Activated CD8-positive, alpha-beta memory T cell treated with anti-CD3 and anti-CD28 coated beads, Interleukin-2, amount 50 U/mL, for 4 hours (primary cell): ENCODE measurements at regions not wholly inside any gene's neighbourhood (a gene's known extent, or its start where the extent isn't known, plus 50 kb on each side); places are given as distances from the start of the nearest gene placed in this dataset.

Experiments
- DNase-seq: peaks from one replicate; pipeline ENCODE4 v3.0.0-alpha.2; 2020

GRCh38 chr5:107213025-107213424 is 457.7 kb downstream of the EFNA5 start:
- DNase-seq, result no peak

GRCh38 chr5:107211630-107212029 is 459.1 kb downstream of the EFNA5 start:
- DNase-seq, result no peak

DNA sequence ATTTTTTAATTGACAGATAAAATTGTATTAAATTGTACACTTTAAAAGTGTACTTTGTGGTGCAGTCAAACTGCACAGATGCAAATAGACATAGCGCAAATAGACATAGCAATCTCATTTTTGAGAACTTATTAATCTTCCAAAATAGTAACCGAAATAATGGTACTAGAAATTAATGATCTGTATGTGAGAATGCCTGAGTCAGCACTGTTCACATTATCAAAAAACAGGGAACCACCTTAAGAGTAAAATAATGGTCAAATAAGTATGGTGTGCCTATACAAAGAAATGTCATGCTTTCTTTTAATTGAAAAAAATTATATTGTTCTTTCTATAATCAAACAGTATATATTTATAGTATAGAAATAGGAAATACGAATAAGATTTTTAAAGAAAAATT is 461.9 kb downstream of the EFNA5 start:
- no peak for DNase-seq

- no peak for DNase-seq
These were observed 466.3 kb downstream of the EFNA5 start for GRCh38 chr5:107204413-107204812.

DNA sequence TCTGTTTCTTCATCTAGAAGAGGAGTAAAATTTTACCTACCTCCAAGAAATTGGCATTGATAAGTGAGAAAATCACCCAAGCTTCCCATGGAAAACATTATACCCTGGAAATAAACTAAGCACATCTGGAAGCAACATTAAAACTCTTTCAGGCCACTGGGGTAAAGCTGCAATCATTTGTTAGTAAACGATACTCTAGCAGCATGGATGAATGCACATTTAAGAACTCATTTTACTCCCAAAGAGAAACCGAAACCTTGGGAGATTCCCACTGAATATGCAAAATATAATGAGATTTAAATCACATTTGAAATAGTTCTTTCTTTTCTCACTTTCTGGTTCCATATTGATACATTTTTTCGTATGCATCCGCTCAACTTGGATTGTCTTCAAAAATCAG is 467.5 kb downstream of the EFNA5 start:
- no peak for DNase-seq

- DNase-seq, result no peak
These were observed 471.0 kb downstream of the EFNA5 start for GRCh38 chr5:107199756-107200155.

GRCh38 chr5:107196500-107197059 is 474.2 kb downstream of the EFNA5 start:
- DNase-seq, result no peak

- no peak for DNase-seq
These were observed 474.8 kb downstream of the EFNA5 start for GRCh38 chr5:107195890-107196395.

DNA sequence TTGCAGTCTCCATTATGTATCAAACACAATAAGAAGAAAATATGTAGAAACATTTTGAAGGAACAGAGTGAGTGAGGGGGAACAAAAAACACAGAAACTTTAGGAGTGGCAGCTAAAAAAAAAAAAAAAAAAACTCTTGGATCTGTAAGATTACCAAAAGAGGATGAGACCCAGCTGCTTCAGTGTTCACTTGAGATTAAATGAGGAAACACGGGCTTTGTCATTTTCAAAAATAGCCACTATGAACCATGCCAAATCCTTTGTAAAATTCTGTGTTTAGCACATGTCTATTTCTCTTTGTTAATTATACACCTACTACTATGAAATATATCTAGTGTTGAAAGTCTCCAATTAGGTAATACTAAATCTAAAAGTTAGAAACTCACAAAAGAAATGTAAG is 485.9 kb downstream of the EFNA5 start:
- DNase-seq, result no peak

GRCh38 chr5:107184066-107184465 is 486.7 kb downstream of the EFNA5 start:
- DNase-seq, result no peak

GRCh38 chr5:107170620-107171019 is 500.1 kb downstream of the EFNA5 start:
- no peak for DNase-seq

DNA sequence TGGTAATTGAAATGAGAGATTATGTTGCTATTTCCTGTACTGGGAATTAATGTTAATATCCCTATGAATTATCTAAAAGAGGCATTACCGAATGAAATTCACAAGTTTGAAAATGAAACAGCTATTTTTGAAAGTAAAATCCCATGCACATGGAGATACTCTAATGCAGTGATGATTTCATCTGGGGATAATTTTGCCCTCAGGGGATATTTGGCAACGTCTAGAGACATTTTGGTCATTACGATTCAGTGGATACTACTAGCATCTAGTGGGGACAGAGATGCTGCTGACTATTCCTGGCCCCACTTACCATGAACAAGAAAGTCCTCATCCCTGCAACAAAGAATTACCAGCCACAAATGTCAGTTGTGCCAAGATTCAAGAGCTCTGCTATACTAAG is 500.9 kb downstream of the EFNA5 start:
- DNase-seq, result no peak

DNA sequence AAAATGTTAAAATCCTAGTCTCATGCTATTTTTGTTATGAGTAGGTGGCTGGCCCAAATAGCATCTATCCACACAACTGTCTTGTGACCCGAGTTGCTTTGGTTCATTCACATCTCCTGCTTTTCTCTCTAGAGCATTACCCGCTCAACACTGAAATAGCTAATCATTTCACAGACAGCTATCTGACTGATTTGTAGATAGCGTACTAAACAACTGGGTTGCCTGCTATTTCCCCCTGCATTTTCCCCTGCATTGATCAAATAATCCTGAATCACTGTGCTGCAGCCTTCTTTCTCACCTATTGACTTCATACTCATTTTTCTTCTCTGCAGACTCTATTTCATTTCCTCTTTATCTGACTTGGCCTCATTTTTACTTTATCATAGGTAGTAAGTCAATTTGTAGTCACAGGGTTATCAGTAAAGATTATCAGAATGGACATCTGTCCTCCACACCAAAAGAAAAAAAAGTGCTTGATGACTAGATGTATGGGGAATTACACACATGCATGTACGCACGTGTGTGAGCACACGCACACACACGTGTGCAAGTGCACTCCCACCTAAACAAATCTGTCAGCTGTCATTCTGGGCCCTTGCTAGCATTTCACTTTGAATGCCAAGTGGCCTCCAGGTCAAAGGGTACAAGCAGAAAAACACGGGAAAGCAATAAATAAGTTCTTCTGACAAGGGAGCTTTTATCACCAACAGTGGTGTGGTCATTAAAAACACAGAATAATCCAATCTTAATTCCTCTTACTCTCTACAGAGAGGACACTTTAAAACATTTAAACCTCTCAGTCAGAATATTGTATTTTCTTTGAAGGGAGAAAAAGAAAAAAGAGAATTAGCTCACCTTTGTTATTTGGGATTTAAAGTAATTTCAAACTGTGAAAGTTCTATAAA is 501.6 kb downstream of the EFNA5 start:
- no peak for DNase-seq

DNA sequence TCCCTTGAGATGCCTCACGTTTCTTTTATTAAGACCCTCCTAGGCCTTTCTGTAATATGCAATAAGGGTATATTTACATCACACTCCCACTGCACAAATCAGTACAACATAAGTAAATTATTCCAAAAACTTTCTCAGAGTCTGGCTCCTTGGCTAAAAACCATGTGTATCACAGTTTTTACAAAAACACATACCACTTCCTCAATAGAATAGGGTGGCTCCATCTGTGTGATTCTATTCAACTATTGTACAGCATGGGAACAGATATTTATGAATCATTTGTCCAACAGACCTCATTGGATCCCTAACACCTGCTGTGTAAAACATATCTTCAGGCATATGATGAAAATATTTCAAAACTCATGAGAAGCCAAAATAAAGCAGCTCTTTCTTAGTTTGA is 502.7 kb downstream of the EFNA5 start:
- DNase-seq, result no peak

DNA sequence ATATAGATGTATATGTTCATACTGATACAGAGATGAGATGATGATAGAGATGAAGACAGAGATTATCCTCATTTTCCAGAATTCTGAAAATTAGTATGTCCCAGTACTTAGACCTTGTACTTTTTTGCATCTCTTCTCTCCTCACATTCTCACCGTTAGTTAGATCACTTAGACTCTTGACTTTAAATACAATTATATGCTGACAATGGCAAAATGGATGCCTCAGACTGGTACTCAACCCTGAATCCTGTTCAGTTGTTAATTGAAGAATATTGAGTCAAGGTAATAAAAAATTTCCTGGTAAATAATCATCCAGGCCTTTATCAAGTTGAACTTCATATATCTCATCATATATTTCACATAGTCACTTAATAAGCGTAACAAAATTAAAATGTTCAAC is 505.4 kb downstream of the EFNA5 start:
- DNase-seq, result no peak

DNA sequence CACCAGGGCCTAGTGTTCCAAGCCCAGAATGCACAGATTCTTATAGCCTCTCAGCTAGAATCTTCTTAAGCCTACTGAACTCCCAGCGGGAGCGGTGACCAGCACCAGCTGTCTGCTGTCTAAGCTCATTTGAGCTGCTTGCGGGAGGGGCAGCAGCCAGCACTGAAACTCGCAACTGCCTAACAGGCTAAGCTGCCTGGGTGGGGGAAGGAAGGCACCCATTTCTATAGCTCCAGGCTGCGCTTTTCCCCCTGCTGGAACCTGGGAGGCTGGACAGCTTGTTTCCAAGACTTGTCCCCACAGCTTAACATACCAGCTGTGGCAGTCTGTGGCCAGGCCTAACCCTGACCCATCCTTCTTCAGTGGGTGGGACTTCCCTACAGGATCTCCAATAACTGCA is 512.9 kb downstream of the EFNA5 start:
- DNase-seq, result no peak

GRCh38 chr5:107155707-107156106 is 515.0 kb downstream of the EFNA5 start:
- no peak for DNase-seq

DNA sequence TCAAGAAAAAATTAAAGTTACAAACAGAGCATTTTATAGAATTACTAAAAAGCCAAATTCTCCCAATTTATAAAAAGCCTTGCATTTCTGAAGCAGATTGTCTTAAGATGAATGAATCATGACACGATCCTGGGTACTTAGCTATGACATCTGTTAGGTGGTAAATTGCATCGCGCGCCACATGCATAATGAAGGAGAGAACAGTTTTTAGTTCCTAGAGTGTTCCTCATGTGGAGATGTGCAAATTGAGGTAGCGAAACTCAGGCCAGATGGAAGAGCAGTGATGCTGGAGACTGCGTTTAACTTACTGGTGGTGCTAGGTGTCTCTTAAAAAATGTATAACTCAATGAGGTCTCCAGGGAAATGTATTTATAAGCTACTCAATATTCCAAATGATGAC is 516.1 kb downstream of the EFNA5 start:
- no peak for DNase-seq

- no peak for DNase-seq
These were observed 517.5 kb downstream of the EFNA5 start for GRCh38 chr5:107153283-107153682.

- DNase-seq, result no peak
These were observed 521.3 kb downstream of the EFNA5 start for GRCh38 chr5:107149243-107150005.

DNA sequence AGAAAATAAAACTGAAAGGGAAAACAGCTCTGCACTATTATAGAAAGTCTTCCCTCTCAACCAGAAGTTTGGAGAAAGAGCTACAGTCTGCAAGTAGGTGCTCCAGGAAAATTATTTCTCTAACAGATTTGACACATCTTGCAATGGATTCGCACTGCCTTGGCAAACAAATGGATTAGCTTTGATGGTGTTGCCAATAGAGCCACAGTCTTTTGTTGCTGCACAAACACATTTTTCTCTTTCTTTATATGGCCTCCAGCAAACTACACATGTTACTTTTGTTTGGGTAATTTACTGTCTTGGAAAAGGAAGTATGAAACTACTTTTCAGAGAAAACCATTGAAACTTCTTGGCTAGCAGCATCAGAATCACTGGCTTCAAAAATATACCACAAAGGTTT is 523.1 kb downstream of the EFNA5 start:
- DNase-seq, result no peak

DNA sequence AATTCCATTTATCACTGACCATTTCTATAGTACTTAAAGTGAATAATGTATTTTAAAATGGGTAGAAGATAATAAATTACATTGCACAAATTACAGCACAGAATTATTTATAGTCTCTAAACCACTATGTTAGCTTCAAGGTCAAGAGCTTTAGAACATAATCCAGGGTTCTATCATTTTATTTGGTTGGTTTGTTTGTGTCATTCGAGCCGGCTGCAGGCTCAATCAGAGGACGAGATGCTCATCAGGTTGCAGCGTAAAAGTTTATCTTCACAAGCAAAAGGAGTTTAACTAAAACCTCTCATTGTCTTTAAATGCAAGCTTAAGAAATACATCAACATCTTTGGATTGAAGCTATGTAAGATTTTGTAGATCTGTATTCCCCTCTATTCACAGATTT is 523.8 kb downstream of the EFNA5 start:
- DNase-seq, result no peak

- no peak for DNase-seq
These were observed 535.3 kb downstream of the EFNA5 start for GRCh38 chr5:107135391-107135790.

GRCh38 chr5:107134931-107135330 is 535.8 kb downstream of the EFNA5 start:
- no peak for DNase-seq
